H1 (cell line): ENCODE measurements at regions not wholly inside any gene's neighbourhood (a gene's known extent, or its start where the extent isn't known, plus 50 kb on each side); places are given as distances from the start of the nearest gene placed in this dataset.

Experiments used
- CTCF ChIA-PET: fragments of 300-600 bp; sonication (Branson Sonifier 250); formaldehyde crosslinking; loops from one replicate; lab custom pipeline; 2021; ENCODE audit not compliant: partially characterized antibody; lab: Charles Lee
- POLR2A ChIA-PET: fragments of 300-600 bp; sonication (Branson Sonifier 250); formaldehyde crosslinking; loops from one replicate; lab custom pipeline; 2021; ENCODE audit warnings: inconsistent platforms; ENCODE audit not compliant: partially characterized antibody; lab: Charles Lee
- DNase-seq, 2 experiments: peaks; one replicate each; pipeline versions ENCODE4 v3.0.0 to v3.0.0-alpha.2; 2010 to 2022; ENCODE audit warnings: low spot score in 2 of 2, low read depth in 1 of 2, mixed read lengths in 1 of 2
- FAIRE-seq: peaks from 2 replicates; lab custom pipeline; 2011; peaks lifted over from hg19 to GRCh38; lab: Jason Lieb, UNC
- H2AFZ ChIP-seq: 2 replicates; pipeline ENCODE4 v1.8.1; 2012; ENCODE audit warnings: low read length, inconsistent platforms
- H2AK5ac ChIP-seq: 2 replicates; pipeline ENCODE4 v1.6.1; 2013; ENCODE audit warnings: low read depth, low read length
- H2BK120ac ChIP-seq: replicated peaks from 2 replicates; pipeline ENCODE3; 2013; ENCODE audit warnings: low read depth, low read length, inconsistent platforms
- H2BK12ac ChIP-seq: 2 replicates; pipeline ENCODE4 v1.6.1; 2013; ENCODE audit warnings: low read depth, low read length
- H2BK15ac ChIP-seq: 2 replicates; pipeline ENCODE4 v1.6.1; 2013; ENCODE audit warnings: low read length
- H2BK20ac ChIP-seq: 2 replicates; pipeline ENCODE4 v1.6.1; 2013; ENCODE audit warnings: low read length
- H2BK5ac ChIP-seq: 2 replicates; pipeline ENCODE4 v1.6.1; 2013; ENCODE audit warnings: low read depth, low read length
- H3K14ac ChIP-seq: 2 replicates; pipeline ENCODE4 v1.6.1; 2013; ENCODE audit warnings: inconsistent platforms; ENCODE audit not compliant: insufficient read length
- H3K18ac ChIP-seq: 2 replicates; pipeline ENCODE4 v1.6.1; 2013; ENCODE audit warnings: low read length; ENCODE audit errors: extremely low read depth
- H3K23ac ChIP-seq: 2 replicates; pipeline ENCODE4 v1.6.1; 2013; ENCODE audit warnings: inconsistent platforms; ENCODE audit not compliant: insufficient read length
- H3K23me2 ChIP-seq: 2 replicates; pipeline ENCODE4 v1.6.1; 2013; ENCODE audit warnings: low read depth, low read length
- H3K27ac ChIP-seq: 2 replicates; pipeline ENCODE4 v1.6.1; 2011; ENCODE audit warnings: low read depth, low read length, inconsistent platforms
- H3K27me3 ChIP-seq, 4 experiments: replicated peaks in 1 of 4; 1 replicate in 1 of 4; 2 replicates in 3 of 4; pipeline versions ENCODE4 v1.6.1 to v1.8.1; 2011 to 2013; ENCODE audit warnings: low read length in 3 of 4, mild to moderate bottlenecking in 3 of 4, inconsistent platforms in 2 of 4, mixed read lengths in 2 of 4, moderate library complexity in 1 of 4; ENCODE audit not compliant: control insufficient read depth in 3 of 4, insufficient read depth in 3 of 4; ENCODE audit errors: extremely low read depth in 1 of 4
- H3K36me3 ChIP-seq, 4 experiments: 2 replicates each; pipeline versions ENCODE4 v1.6.1 to v1.8.1; 2011 to 2013; ENCODE audit warnings: mild to moderate bottlenecking in 4 of 4, low read length in 3 of 4, moderate library complexity in 2 of 4, control low read depth in 1 of 4, inconsistent platforms in 1 of 4; ENCODE audit not compliant: insufficient read depth in 4 of 4, control insufficient read depth in 2 of 4
- H3K4ac ChIP-seq: replicated peaks from 2 replicates; pipeline ENCODE3; 2013; ENCODE audit warnings: low read length, low read depth, mixed read lengths, inconsistent platforms; ENCODE audit not compliant: insufficient read length
- H3K4me1 ChIP-seq, 4 experiments: replicated peaks in 1 of 4; 1 replicate in 1 of 4; 2 replicates in 3 of 4; pipeline versions ENCODE4 v1.6.1 to v1.8.1; 2011 to 2013; ENCODE audit warnings: low read length in 3 of 4, inconsistent platforms in 2 of 4, mixed read lengths in 1 of 4; ENCODE audit not compliant: insufficient read depth in 4 of 4, control insufficient read depth in 3 of 4
- H3K4me2 ChIP-seq, 2 experiments: 2 replicates each; pipeline versions ENCODE4 v1.6.1 to v1.8.1; 2011 to 2013; ENCODE audit warnings: low read depth in 2 of 2, low read length in 2 of 2, control low read depth in 1 of 2, inconsistent platforms in 1 of 2, mild to moderate bottlenecking in 1 of 2; ENCODE audit not compliant: insufficient read depth in 1 of 2
- H3K4me3 ChIP-seq, 4 experiments: fragments of 200-600, 300-600 bp in 1 of 4; sonication (generic), shearing (Covaris generic), sonication (Bioruptor Twin) in 1 of 4; 2 replicates each; pipeline versions ENCODE4 v1.5.1 to v1.8.1; 2011 to 2016; ENCODE audit warnings: low read length in 4 of 4, low read depth in 3 of 4, control low read depth in 2 of 4, inconsistent platforms in 2 of 4, mild to moderate bottlenecking in 2 of 4, mixed read lengths in 1 of 4, moderate library complexity in 1 of 4; ENCODE audit not compliant: insufficient read depth in 2 of 4; ENCODE audit errors: extremely low read depth in 1 of 4
- H3K56ac ChIP-seq: replicated peaks from 2 replicates; pipeline ENCODE3; 2013; ENCODE audit warnings: low read depth, mild to moderate bottlenecking, mixed read lengths, low read length, inconsistent platforms; ENCODE audit not compliant: insufficient read length
- H3K79me1 ChIP-seq: 2 replicates; pipeline ENCODE4 v1.6.1; 2013; ENCODE audit warnings: low read depth, low read length, control low read depth
- H3K79me2 ChIP-seq, 2 experiments: 2 replicates each; pipeline versions ENCODE4 v1.6.1 to v1.8.1; 2012 to 2013; ENCODE audit warnings: low read length in 2 of 2, mild to moderate bottlenecking in 2 of 2, inconsistent platforms in 1 of 2; ENCODE audit not compliant: insufficient read depth in 2 of 2, control insufficient read depth in 1 of 2
- H3K9ac ChIP-seq, 4 experiments: replicated peaks in 1 of 4; 1 replicate in 1 of 4; 2 replicates in 3 of 4; pipeline versions ENCODE4 v1.6.1 to v1.8.1; 2011 to 2013; ENCODE audit warnings: low read depth in 3 of 4, low read length in 3 of 4, control low read depth in 2 of 4, mild to moderate bottlenecking in 2 of 4, moderate library complexity in 2 of 4, inconsistent platforms in 1 of 4; ENCODE audit errors: extremely low read depth in 1 of 4
- H3K9me3 ChIP-seq, 2 experiments: 2 replicates each; pipeline versions ENCODE4 v1.6.1 to v1.8.1; 2012 to 2013; ENCODE audit warnings: mild to moderate bottlenecking in 2 of 2, moderate library complexity in 2 of 2, control low read depth in 1 of 2, inconsistent platforms in 1 of 2, low read depth in 1 of 2, low read length in 1 of 2, mixed read lengths in 1 of 2; ENCODE audit not compliant: insufficient read depth in 2 of 2
- H4K20me1 ChIP-seq, 2 experiments: replicated peaks in 1 of 2; 2 replicates each; pipeline versions ENCODE3 to v1.8.1; 2011 to 2013; ENCODE audit warnings: inconsistent platforms in 2 of 2, low read length in 2 of 2, mild to moderate bottlenecking in 1 of 2; ENCODE audit not compliant: insufficient read depth in 2 of 2, control insufficient read depth in 1 of 2
- H4K5ac ChIP-seq: 2 replicates; pipeline ENCODE4 v1.6.1; 2013; ENCODE audit warnings: low read length, low read depth, mixed read lengths, inconsistent platforms; ENCODE audit not compliant: insufficient read length
- H4K8ac ChIP-seq: 2 replicates; pipeline ENCODE4 v1.8.0; 2013; ENCODE audit warnings: mild to moderate bottlenecking, moderate library complexity, low read length, inconsistent platforms; ENCODE audit not compliant: insufficient read depth; ENCODE audit errors: extremely low read depth
- H4K91ac ChIP-seq: replicated peaks from 2 replicates; pipeline ENCODE3; 2013; ENCODE audit warnings: low read length, mixed read lengths, inconsistent platforms; ENCODE audit not compliant: insufficient read length
- HDAC2 ChIP-seq, 2 experiments: fragments of 300-600 bp in 1 of 2; sonication (generic) in 1 of 2; IDR thresholded peaks; 2 replicates each; pipeline ENCODE4 v1.6.1; 2011 to 2012; ENCODE audit warnings: low read depth in 2 of 2, low read length in 2 of 2, mild to moderate bottlenecking in 2 of 2, moderate library complexity in 2 of 2, borderline replicate concordance in 1 of 2, inconsistent platforms in 1 of 2
- HDAC6 ChIP-seq: IDR thresholded peaks from one replicate; pipeline ENCODE4 v1.7.1; 2012; ENCODE audit warnings: low read depth, mild to moderate bottlenecking, inconsistent platforms, low read length, moderate library complexity
- KDM1A ChIP-seq: fragments of 200-600, 300-600 bp; sonication (generic); IDR thresholded peaks from 2 replicates; pipeline ENCODE4 v1.7.1; 2016; ENCODE audit warnings: mild to moderate bottlenecking, low read length, borderline replicate concordance
- RFX5 ChIP-seq: IDR thresholded peaks from 2 replicates; pipeline ENCODE4 v1.6.1; 2011; ENCODE audit warnings: low read depth, low read length, improper control_type of control experiment, borderline replicate concordance
- SP1 ChIP-seq: IDR thresholded peaks from 2 replicates; pipeline ENCODE4 v1.6.1; 2011; ENCODE audit warnings: low read depth, low read length
- TEAD4 ChIP-seq: IDR thresholded peaks from 2 replicates; pipeline ENCODE4 v1.6.1; 2012; ENCODE audit warnings: low read depth, low read length, inconsistent platforms, mixed read lengths
- WGBS, 2 experiments: shearing (Covaris generic) in 1 of 2; methylation state at CpG; one replicate each; pipeline versions ENCODE4 v1.1.6 to v1.1.7; 2013 to 2015; ENCODE audit warnings: low lambda C conversion rate in 2 of 2, mixed read lengths in 2 of 2, inconsistent platforms in 1 of 2, low coverage in 1 of 2, missing lambda C conversion rate in 1 of 2; ENCODE audit not compliant: insufficient replicate concordance in 2 of 2, insufficient coverage in 1 of 2, insufficient read length in 1 of 2; ENCODE audit errors: extremely low coverage in 1 of 2, missing lambda C conversion rate in 1 of 2; 5-methylcytosine and 5-hydroxymethylcytosine counted together
- TF ChIP-seq, protein P1 (sequence below), 3 experiments: IDR thresholded peaks; 1 replicate in 2 of 3; 2 replicates in 1 of 3; pipeline versions ENCODE4 v1.5.1 to v1.6.1; 2011; ENCODE audit warnings: low read length in 3 of 3, mild to moderate bottlenecking in 3 of 3, inconsistent platforms in 2 of 3, low read depth in 1 of 3, moderate library complexity in 1 of 3; ENCODE audit not compliant: insufficient read depth in 1 of 3; ENCODE audit errors: control extremely low read depth in 1 of 3
- TF ChIP-seq, protein P2 (sequence below): IDR thresholded peaks from 2 replicates; pipeline ENCODE4 v1.6.1; 2012; ENCODE audit warnings: inconsistent platforms

GRCh38 chr7:142338633-142339501, 81.0 kb upstream of the PRSS58 start:
- H2AFZ ChIP-seq, result peak overlapping the region; percentile 98
- no peak overlapping the region for H3K56ac ChIP-seq
- H3K4me1 ChIP-seq, result peaks cover 0 to 5% (median 4%) of the 10 kb centered on the region in 4 experiments; a peak in 5 of 7 replicates
- H2BK12ac ChIP-seq, result no peak overlapping the region
- H3K9me3 ChIP-seq, result no peaks in the 10 kb centered on the region
- H4K91ac ChIP-seq, result peak overlapping the region; percentile 76
- POLR2A ChIA-PET, result interaction anchor here (0.6 kb wide), 1 partner anchor 15 kb away, joined by 3 read pairs; no protein-coding TSS in a partner anchor
- H3K18ac ChIP-seq, result peak overlapping the region; percentile 98
- H3K27ac ChIP-seq, result no peak overlapping the region
- CTCF ChIA-PET, result interaction anchor here (0.6 to 6.8 kb wide), 56 partner anchors 8 to 472 kb away, joined by 3 to 69 read pairs (median 5); no protein-coding TSS in a partner anchor
- H3K23me2 ChIP-seq, result no peaks in the 10 kb centered on the region
- H3K36me3 ChIP-seq, result no peaks in the 10 kb centered on the region
- H2BK120ac ChIP-seq, result no peak overlapping the region
- no peaks in the 10 kb centered on the region for H4K20me1 ChIP-seq
- DNase-seq (peak; percentile 34 to 87), FAIRE-seq (peak; percentile 98)
- no peak overlapping the region for H3K4ac ChIP-seq
- no peaks in the 10 kb centered on the region for H3K27me3 ChIP-seq
- H2BK15ac ChIP-seq, result peak overlapping the region; percentile 40; the same call in 1 of the 2 replicates
- H3K23ac ChIP-seq, result no peak overlapping the region
- no peak overlapping the region for H3K4me3 ChIP-seq
- peak overlapping the region; percentile 79; the same call in 1 of the 2 replicates for H4K8ac ChIP-seq
- no peak overlapping the region for H2AK5ac ChIP-seq
- H3K14ac ChIP-seq, result no peak overlapping the region
- no peak overlapping the region for H3K9ac ChIP-seq
- peak overlapping the region; percentile 71; the same call in 1 of the 2 replicates for H2BK5ac ChIP-seq
- no peaks in the 10 kb centered on the region for H3K79me1 ChIP-seq
- H3K79me2 ChIP-seq, result no peaks in the 10 kb centered on the region
- H4K5ac ChIP-seq, result peak overlapping the region; percentile 57
- peak overlapping the region; percentile 84; the same call in 1 of the 2 replicates for H2BK20ac ChIP-seq
- no peak overlapping the region for H3K4me2 ChIP-seq
- WGBS, 2 experiments, result 76% methylated on average over 6 of the region's 6 CpGs; no CpG with 5 or more reads in 1 of the 2 experiments
- TF ChIP-seq SP1 (no peak), HDAC2 (IDR thresholded peaks at IDR 0.05; ENCODE audit: borderline replicate concordance in 1 of 2, low read depth in 2 of 2, low read length in 2 of 2) (no peak), HDAC6 (no peak), KDM1A (no peak), TEAD4 (peak; percentile 81), RFX5 (no peak)
- TF ChIP-seq, protein P1, sequence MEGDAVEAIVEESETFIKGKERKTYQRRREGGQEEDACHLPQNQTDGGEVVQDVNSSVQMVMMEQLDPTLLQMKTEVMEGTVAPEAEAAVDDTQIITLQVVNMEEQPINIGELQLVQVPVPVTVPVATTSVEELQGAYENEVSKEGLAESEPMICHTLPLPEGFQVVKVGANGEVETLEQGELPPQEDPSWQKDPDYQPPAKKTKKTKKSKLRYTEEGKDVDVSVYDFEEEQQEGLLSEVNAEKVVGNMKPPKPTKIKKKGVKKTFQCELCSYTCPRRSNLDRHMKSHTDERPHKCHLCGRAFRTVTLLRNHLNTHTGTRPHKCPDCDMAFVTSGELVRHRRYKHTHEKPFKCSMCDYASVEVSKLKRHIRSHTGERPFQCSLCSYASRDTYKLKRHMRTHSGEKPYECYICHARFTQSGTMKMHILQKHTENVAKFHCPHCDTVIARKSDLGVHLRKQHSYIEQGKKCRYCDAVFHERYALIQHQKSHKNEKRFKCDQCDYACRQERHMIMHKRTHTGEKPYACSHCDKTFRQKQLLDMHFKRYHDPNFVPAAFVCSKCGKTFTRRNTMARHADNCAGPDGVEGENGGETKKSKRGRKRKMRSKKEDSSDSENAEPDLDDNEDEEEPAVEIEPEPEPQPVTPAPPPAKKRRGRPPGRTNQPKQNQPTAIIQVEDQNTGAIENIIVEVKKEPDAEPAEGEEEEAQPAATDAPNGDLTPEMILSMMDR (IDR thresholded peaks at IDR 0.05; ENCODE audit: control extremely low read depth in 1 of 3, insufficient read depth in 1 of 3, low read depth in 1 of 3, low read length in 3 of 3), result peak; percentile 89 to 92 (median 92)
- TF ChIP-seq, protein P2, sequence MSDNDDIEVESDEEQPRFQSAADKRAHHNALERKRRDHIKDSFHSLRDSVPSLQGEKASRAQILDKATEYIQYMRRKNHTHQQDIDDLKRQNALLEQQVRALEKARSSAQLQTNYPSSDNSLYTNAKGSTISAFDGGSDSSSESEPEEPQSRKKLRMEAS, result peak; percentile 33; the same call in 1 of the 2 replicates
